ENCODE measurements at regions not wholly inside any gene's neighbourhood (a gene's known extent, or its start where the extent isn't known, plus 50 kb on each side); places are given as distances from the start of the nearest gene placed in this dataset.

DNA sequence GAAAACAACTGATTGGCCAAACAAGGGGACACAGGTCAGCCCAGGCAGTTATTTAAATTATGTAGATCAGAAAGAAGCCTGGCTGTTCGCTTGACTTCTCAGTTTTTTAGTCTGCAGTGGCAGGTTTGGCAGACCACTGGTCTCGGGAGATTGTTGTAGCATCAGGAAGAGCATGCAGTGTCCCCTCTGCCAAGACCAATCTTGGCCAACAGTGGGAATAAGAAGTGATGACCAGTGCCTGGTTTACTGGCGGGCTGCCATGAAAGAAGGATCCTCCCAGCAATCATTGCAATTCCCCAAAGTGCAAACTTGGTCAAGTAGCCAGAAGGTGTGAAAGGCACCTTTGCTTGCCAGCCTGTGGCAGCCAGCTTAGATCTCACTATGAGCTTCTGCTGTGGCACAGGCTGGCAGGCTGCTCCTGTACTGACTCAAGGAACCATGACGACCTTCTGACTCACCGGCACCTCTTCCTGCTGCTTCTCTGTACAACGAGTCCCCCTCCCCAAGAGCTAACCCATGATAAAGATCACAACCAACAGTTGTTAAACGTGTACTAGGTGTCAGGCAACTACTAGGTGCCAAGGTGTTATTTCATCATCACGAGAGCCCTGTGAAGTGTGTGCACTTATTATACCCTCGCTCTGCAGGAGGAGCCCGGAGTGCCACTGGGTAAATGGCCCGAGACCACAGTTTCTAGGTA lies 76.8 kb upstream of the DUSP22 start:
- Histone ChIP-seq H3K4me1 (ENCODE audit: control insufficient read depth, insufficient read depth, low read length) (peaks cover 81% of the 10 kb centered on the region), H4K20me1 (ENCODE audit: control insufficient read depth, insufficient read depth) (no peaks in the 10 kb centered on the region), H3K9me3 (replicated peaks; ENCODE audit: control insufficient read depth, insufficient read depth, low read length) (peaks cover 6% of the 10 kb centered on the region; the same call in 2 of the 3 replicates), H3K27ac (ENCODE audit: control insufficient read depth, insufficient read depth) (peak overlapping the region; percentile 28; the same call in 1 of the 2 replicates), H3K79me2 (ENCODE audit: control insufficient read depth, insufficient read depth, low read length) (peaks cover 12% of the 10 kb centered on the region), H3K4me2 (ENCODE audit: control insufficient read depth, insufficient read depth) (peak overlapping the region; percentile 40), H2AFZ (ENCODE audit: control insufficient read depth, low read depth, low read length) (no peak overlapping the region), H3K27me3 (replicated peaks in 1 of 2; ENCODE audit: control insufficient read depth in 2 of 2, insufficient read depth in 2 of 2, low read length in 1 of 2) (no peaks in the 10 kb centered on the region), H3K4me3 (no peak overlapping the region), H3K36me3 (ENCODE audit: control insufficient read depth in 2 of 2, insufficient read depth in 2 of 2, low read length in 1 of 2) (no peaks in the 10 kb centered on the region), H3K9ac (ENCODE audit: control insufficient read depth, insufficient read depth, low read length) (no peak overlapping the region)
- TF ChIP-seq FOS (IDR thresholded peaks at IDR 0.05; ENCODE audit: borderline replicate concordance, extremely low read depth, insufficient read length) (no peak), BACH1 (IDR thresholded peaks at IDR 0.05; ENCODE audit: borderline replicate concordance) (no peak), POLR2A (IDR thresholded peaks at IDR 0.05; ENCODE audit: low read depth, low read length) (no peak), RFX5 (IDR thresholded peaks at IDR 0.05; ENCODE audit: low read depth, low read length) (no peak), IKZF2 (IDR thresholded peaks at IDR 0.05) (0 out of 4 replicates have a peak, but pooled peaks of 1 of the 2 experiments have one; percentile 5), BCL11A (IDR thresholded peaks at IDR 0.05; ENCODE audit: low read depth, low read length) (no peak), NR2F1 (conservative IDR thresholded peaks at IDR 0.05) (peak; percentile 52), BHLHE40 (IDR thresholded peaks at IDR 0.05; ENCODE audit: borderline replicate concordance in 1 of 2, low read depth in 2 of 2, low read length in 1 of 2) (peak in 1 of 2 experiments; percentile 39; a peak in 2 of 4 replicates), EED (IDR thresholded peaks at IDR 0.05; ENCODE audit: low read depth) (no peak), SMAD1 (IDR thresholded peaks at IDR 0.05; ENCODE audit: low read depth, partially characterized antibody) (no peak), SREBF2 (IDR thresholded peaks at IDR 0.05; ENCODE audit: low read length) (no peak), DPF2 (IDR thresholded peaks at IDR 0.05) (no peak), PAX5 (IDR thresholded peaks at IDR 0.05; ENCODE audit: borderline replicate concordance, low read depth, low read length) (peak; percentile 61; the same call in 1 of the 2 replicates), EZH2 (IDR thresholded peaks at IDR 0.05; ENCODE audit: borderline replicate concordance, control insufficient read depth, low read depth, low read length) (no peak), NFYA (IDR thresholded peaks at IDR 0.05; ENCODE audit: borderline replicate concordance, low read depth, low read length) (no peak)
- TF ChIP-seq, protein P1, sequence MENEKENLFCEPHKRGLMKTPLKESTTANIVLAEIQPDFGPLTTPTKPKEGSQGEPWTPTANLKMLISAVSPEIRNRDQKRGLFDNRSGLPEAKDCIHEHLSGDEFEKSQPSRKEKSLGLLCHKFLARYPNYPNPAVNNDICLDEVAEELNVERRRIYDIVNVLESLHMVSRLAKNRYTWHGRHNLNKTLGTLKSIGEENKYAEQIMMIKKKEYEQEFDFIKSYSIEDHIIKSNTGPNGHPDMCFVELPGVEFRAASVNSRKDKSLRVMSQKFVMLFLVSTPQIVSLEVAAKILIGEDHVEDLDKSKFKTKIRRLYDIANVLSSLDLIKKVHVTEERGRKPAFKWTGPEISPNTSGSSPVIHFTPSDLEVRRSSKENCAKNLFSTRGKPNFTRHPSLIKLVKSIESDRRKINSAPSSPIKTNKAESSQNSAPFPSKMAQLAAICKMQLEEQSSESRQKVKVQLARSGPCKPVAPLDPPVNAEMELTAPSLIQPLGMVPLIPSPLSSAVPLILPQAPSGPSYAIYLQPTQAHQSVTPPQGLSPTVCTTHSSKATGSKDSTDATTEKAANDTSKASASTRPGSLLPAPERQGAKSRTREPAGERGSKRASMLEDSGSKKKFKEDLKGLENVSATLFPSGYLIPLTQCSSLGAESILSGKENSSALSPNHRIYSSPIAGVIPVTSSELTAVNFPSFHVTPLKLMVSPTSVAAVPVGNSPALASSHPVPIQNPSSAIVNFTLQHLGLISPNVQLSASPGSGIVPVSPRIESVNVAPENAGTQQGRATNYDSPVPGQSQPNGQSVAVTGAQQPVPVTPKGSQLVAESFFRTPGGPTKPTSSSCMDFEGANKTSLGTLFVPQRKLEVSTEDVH (IDR thresholded peaks at IDR 0.05; ENCODE audit: low read depth, partially characterized antibody) = no peak
- TF ChIP-seq, protein P2, sequence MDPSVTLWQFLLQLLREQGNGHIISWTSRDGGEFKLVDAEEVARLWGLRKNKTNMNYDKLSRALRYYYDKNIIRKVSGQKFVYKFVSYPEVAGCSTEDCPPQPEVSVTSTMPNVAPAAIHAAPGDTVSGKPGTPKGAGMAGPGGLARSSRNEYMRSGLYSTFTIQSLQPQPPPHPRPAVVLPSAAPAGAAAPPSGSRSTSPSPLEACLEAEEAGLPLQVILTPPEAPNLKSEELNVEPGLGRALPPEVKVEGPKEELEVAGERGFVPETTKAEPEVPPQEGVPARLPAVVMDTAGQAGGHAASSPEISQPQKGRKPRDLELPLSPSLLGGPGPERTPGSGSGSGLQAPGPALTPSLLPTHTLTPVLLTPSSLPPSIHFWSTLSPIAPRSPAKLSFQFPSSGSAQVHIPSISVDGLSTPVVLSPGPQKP (IDR thresholded peaks at IDR 0.05; ENCODE audit: low read depth, low read length) = no peak
- CTCF ChIA-PET = interaction anchor here (0.8 to 13.3 kb wide), 8 partner anchors 8 to 284 kb away, joined by 3 to 460 read pairs (median 4); no protein-coding TSS in a partner anchor
- RAD21 ChIA-PET (ENCODE audit: unreplicated experiment) = interaction anchor here (1.0 to 15.0 kb wide), 10 partner anchors 9 to 189 kb away, joined by 3 to 519 read pairs (median 6); partner anchors contain the start of gene DUSP22
- intact Hi-C loops (cut with micrococcal nuclease; ENCODE audit: unreplicated experiment) = no loop called here
- POLR2A ChIA-PET = interaction anchor here (0.8 to 10.4 kb wide), 5 partner anchors 12 to 183 kb away, joined by 3 to 139 read pairs (median 6); no protein-coding TSS in a partner anchor
- FAIRE-seq = no peak
- peak; percentile 41 for DNase-seq (ENCODE audit: low read depth, low spot score)
- SMC1A ChIA-PET (ENCODE audit: uncharacterized antibody, unreplicated experiment) = interaction anchor here (0.7 to 24.5 kb wide), 9 partner anchors 7 to 178 kb away, joined by 3 to 748 read pairs (median 5); partner anchors contain the start of gene IRF4
- WGBS (ENCODE audit: insufficient coverage, insufficient replicate concordance, low lambda C conversion rate, missing lambda C conversion rate) = 38% methylated on average over 11 of the region's 11 CpGs
- in situ Hi-C loops (cut with MboI) = loop anchor here (10.0 kb wide), 1 partner anchor 179 kb away; the partner anchor contains the start of gene IRF4
- BruUV-seq (replicated peaks) = no TSS peak
- ATAC-seq = 0 out of 3 replicates have a peak, but pooled peaks have one; percentile 1
